ENCODE measurements at regions not wholly inside any gene's neighbourhood (a gene's known extent, or its start where the extent isn't known, plus 50 kb on each side); places are given as distances from the start of the nearest gene placed in this dataset.

DNA sequence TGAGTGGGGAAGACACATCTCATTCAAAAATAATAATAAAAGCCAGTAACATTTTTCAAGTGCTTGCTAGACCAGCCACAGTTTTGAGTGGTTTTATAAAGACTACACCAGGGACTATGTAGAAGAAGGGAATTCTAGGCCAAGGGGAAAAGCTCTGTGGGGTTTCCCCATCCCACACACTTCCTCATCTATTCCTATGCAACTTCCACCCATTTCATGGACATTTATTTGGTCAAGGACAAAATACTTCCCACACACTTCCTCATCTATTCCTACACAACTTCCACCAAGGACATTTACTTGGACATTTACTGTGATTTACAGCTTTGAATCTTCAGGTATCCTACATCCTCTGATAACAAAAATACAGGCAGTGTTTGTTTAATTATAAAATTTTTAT is 86.5 kb upstream of the KLF3 start:
- Mint-ChIP-seq H3K4me3 (no peak overlapping the region), H3K36me3 (no peaks in the 10 kb centered on the region), H3K27me3 (ENCODE audit: low read depth) (no peaks in the 10 kb centered on the region), H3K4me1 (peaks cover 17% of the 10 kb centered on the region), H3K9me3 (peaks cover 19% of the 10 kb centered on the region), H3K27ac (no peak overlapping the region)
- ATAC-seq (no peak), DNase-seq (ENCODE audit: low spot score) (no peak)
- ChIA-PET CTCF (no interaction called here), POLR2A (no interaction called here)
- TF ChIP-seq JAZF1 (CRISPR knock-in tag; IDR thresholded peaks at IDR 0.05) (no peak), FOXK1 (CRISPR knock-in tag; IDR thresholded peaks at IDR 0.05) (no peak), ESRRA (CRISPR knock-in tag; IDR thresholded peaks at IDR 0.05; ENCODE audit: borderline replicate concordance) (no peak), CREB1 (CRISPR knock-in tag; IDR thresholded peaks at IDR 0.05) (no peak), GRHL2 (CRISPR knock-in tag; IDR thresholded peaks at IDR 0.05; ENCODE audit: insufficient replicate concordance, severe bottlenecking) (no peak), ZNF317 (CRISPR knock-in tag; IDR thresholded peaks at IDR 0.05; ENCODE audit: borderline replicate concordance, low read depth) (no peak), PRRX2 (CRISPR knock-in tag; IDR thresholded peaks at IDR 0.05) (no peak), JUN (CRISPR knock-in tag; IDR thresholded peaks at IDR 0.05) (no peak), MXD4 (CRISPR knock-in tag; IDR thresholded peaks at IDR 0.05; ENCODE audit: borderline replicate concordance) (no peak), ELF4 (CRISPR knock-in tag; IDR thresholded peaks at IDR 0.05; ENCODE audit: low read depth) (no peak), NR1H2 (CRISPR knock-in tag; IDR thresholded peaks at IDR 0.05) (no peak), TP53 (CRISPR knock-in tag; IDR thresholded peaks at IDR 0.05) (no peak), SP1 (CRISPR knock-in tag; conservative IDR thresholded peaks at IDR 0.05) (no peak)
- TF ChIP-seq, protein P1, sequence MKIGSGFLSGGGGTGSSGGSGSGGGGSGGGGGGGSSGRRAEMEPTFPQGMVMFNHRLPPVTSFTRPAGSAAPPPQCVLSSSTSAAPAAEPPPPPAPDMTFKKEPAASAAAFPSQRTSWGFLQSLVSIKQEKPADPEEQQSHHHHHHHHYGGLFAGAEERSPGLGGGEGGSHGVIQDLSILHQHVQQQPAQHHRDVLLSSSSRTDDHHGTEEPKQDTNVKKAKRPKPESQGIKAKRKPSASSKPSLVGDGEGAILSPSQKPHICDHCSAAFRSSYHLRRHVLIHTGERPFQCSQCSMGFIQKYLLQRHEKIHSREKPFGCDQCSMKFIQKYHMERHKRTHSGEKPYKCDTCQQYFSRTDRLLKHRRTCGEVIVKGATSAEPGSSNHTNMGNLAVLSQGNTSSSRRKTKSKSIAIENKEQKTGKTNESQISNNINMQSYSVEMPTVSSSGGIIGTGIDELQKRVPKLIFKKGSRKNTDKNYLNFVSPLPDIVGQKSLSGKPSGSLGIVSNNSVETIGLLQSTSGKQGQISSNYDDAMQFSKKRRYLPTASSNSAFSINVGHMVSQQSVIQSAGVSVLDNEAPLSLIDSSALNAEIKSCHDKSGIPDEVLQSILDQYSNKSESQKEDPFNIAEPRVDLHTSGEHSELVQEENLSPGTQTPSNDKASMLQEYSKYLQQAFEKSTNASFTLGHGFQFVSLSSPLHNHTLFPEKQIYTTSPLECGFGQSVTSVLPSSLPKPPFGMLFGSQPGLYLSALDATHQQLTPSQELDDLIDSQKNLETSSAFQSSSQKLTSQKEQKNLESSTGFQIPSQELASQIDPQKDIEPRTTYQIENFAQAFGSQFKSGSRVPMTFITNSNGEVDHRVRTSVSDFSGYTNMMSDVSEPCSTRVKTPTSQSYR (CRISPR knock-in tag; IDR thresholded peaks at IDR 0.05): no peak
- TF ChIP-seq, protein P2, sequence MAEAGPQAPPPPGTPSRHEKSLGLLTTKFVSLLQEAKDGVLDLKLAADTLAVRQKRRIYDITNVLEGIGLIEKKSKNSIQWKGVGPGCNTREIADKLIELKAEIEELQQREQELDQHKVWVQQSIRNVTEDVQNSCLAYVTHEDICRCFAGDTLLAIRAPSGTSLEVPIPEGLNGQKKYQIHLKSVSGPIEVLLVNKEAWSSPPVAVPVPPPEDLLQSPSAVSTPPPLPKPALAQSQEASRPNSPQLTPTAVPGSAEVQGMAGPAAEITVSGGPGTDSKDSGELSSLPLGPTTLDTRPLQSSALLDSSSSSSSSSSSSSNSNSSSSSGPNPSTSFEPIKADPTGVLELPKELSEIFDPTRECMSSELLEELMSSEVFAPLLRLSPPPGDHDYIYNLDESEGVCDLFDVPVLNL (CRISPR knock-in tag; IDR thresholded peaks at IDR 0.05; ENCODE audit: borderline replicate concordance, low read depth): no peak
- TF ChIP-seq, protein P3, sequence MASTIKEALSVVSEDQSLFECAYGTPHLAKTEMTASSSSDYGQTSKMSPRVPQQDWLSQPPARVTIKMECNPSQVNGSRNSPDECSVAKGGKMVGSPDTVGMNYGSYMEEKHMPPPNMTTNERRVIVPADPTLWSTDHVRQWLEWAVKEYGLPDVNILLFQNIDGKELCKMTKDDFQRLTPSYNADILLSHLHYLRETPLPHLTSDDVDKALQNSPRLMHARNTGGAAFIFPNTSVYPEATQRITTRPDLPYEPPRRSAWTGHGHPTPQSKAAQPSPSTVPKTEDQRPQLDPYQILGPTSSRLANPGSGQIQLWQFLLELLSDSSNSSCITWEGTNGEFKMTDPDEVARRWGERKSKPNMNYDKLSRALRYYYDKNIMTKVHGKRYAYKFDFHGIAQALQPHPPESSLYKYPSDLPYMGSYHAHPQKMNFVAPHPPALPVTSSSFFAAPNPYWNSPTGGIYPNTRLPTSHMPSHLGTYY (CRISPR knock-in tag; IDR thresholded peaks at IDR 0.05): no peak
- TF ChIP-seq, protein P4, sequence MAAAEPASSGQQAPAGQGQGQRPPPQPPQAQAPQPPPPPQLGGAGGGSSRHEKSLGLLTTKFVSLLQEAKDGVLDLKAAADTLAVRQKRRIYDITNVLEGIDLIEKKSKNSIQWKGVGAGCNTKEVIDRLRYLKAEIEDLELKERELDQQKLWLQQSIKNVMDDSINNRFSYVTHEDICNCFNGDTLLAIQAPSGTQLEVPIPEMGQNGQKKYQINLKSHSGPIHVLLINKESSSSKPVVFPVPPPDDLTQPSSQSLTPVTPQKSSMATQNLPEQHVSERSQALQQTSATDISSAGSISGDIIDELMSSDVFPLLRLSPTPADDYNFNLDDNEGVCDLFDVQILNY (CRISPR knock-in tag; IDR thresholded peaks at IDR 0.05): no peak

DNA sequence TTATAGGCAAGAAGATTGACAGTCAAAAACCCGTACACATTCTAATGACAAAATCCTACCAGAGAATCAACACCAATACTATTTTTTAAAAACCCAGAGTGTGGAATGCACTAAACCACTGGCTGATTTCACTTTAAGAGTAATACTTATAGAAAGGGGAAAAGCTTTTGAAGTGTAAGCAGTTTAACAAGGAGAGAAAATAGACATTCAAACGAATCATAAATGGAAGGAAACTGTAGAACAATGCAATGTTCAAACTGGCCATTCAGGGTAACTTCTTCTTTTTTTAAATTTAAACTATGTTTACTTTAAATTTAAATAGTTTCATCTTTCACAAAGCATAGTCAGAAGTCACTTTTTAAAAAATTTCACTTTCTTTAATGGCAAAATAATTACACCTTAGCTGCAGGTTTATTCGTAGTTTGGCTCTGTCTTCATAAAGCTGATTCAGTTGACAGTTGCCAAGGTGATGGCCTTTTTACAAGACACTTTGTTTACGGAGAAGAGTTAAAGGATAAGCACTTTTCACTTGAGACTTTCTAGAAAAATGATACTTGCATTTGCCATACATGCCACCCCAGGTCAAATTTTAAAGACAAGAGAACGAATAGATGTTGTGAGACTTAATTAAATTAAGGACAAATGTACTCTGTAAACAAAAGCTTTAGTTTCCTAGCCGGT is 82.4 kb upstream of the KLF3 start:
- H3K4me1 Mint-ChIP-seq: peaks cover 17% of the 10 kb centered on the region
- CTCF ChIA-PET: interaction anchor here (1.1 to 1.6 kb wide), 4 partner anchors 178 to 513 kb away, joined by 3 to 4 read pairs (median 4); no protein-coding TSS in a partner anchor
- no peaks in the 10 kb centered on the region for H3K36me3 Mint-ChIP-seq
- peaks cover 15% of the 10 kb centered on the region for H3K9me3 Mint-ChIP-seq
- no peak overlapping the region for H3K4me3 Mint-ChIP-seq
- DNase-seq (ENCODE audit: low spot score) (no peak), ATAC-seq (no peak)
- peaks cover 4% of the 10 kb centered on the region; the same call in 1 of the 2 replicates for H3K27me3 Mint-ChIP-seq (ENCODE audit: low read depth)
- POLR2A ChIA-PET: no interaction called here
- no peak overlapping the region for H3K27ac Mint-ChIP-seq
- TF ChIP-seq NFE2L1 (CRISPR knock-in tag; IDR thresholded peaks at IDR 0.05) (no peak), GRHL2 (CRISPR knock-in tag; IDR thresholded peaks at IDR 0.05; ENCODE audit: insufficient replicate concordance, severe bottlenecking) (no peak), ATF1 (CRISPR knock-in tag; IDR thresholded peaks at IDR 0.05) (no peak)
- TF ChIP-seq, protein P5, sequence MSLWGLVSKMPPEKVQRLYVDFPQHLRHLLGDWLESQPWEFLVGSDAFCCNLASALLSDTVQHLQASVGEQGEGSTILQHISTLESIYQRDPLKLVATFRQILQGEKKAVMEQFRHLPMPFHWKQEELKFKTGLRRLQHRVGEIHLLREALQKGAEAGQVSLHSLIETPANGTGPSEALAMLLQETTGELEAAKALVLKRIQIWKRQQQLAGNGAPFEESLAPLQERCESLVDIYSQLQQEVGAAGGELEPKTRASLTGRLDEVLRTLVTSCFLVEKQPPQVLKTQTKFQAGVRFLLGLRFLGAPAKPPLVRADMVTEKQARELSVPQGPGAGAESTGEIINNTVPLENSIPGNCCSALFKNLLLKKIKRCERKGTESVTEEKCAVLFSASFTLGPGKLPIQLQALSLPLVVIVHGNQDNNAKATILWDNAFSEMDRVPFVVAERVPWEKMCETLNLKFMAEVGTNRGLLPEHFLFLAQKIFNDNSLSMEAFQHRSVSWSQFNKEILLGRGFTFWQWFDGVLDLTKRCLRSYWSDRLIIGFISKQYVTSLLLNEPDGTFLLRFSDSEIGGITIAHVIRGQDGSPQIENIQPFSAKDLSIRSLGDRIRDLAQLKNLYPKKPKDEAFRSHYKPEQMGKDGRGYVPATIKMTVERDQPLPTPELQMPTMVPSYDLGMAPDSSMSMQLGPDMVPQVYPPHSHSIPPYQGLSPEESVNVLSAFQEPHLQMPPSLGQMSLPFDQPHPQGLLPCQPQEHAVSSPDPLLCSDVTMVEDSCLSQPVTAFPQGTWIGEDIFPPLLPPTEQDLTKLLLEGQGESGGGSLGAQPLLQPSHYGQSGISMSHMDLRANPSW (CRISPR knock-in tag; conservative IDR thresholded peaks at IDR 0.05; ENCODE audit: low read depth): no peak
- TF ChIP-seq, protein P6, sequence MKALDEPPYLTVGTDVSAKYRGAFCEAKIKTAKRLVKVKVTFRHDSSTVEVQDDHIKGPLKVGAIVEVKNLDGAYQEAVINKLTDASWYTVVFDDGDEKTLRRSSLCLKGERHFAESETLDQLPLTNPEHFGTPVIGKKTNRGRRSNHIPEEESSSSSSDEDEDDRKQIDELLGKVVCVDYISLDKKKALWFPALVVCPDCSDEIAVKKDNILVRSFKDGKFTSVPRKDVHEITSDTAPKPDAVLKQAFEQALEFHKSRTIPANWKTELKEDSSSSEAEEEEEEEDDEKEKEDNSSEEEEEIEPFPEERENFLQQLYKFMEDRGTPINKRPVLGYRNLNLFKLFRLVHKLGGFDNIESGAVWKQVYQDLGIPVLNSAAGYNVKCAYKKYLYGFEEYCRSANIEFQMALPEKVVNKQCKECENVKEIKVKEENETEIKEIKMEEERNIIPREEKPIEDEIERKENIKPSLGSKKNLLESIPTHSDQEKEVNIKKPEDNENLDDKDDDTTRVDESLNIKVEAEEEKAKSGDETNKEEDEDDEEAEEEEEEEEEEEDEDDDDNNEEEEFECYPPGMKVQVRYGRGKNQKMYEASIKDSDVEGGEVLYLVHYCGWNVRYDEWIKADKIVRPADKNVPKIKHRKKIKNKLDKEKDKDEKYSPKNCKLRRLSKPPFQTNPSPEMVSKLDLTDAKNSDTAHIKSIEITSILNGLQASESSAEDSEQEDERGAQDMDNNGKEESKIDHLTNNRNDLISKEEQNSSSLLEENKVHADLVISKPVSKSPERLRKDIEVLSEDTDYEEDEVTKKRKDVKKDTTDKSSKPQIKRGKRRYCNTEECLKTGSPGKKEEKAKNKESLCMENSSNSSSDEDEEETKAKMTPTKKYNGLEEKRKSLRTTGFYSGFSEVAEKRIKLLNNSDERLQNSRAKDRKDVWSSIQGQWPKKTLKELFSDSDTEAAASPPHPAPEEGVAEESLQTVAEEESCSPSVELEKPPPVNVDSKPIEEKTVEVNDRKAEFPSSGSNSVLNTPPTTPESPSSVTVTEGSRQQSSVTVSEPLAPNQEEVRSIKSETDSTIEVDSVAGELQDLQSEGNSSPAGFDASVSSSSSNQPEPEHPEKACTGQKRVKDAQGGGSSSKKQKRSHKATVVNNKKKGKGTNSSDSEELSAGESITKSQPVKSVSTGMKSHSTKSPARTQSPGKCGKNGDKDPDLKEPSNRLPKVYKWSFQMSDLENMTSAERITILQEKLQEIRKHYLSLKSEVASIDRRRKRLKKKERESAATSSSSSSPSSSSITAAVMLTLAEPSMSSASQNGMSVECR (CRISPR knock-in tag; IDR thresholded peaks at IDR 0.05; ENCODE audit: borderline replicate concordance): no peak
